Calu3 (cell line): ENCODE measurements at regions not wholly inside any gene's neighbourhood (a gene's known extent, or its start where the extent isn't known, plus 50 kb on each side); places are given as distances from the start of the nearest gene placed in this dataset.

Source experiments
- BruUV-seq: library from RNA; stranded (reverse); fragments of 400-500 nt; replicated peaks from 2 replicates; lab custom pipeline; 2021; lab: Mats Ljungman, UMichigan
- CTCF ChIA-PET: fragments of 300-600 bp; sonication (Branson Sonifier 250); formaldehyde crosslinking; loops from one replicate; lab custom pipeline; 2022; ENCODE audit warnings: antibody characterized with exemption; lab: Charles Lee
- DNase-seq: peaks from one replicate; pipeline ENCODE4 v3.0.0; 2022
- H3K27ac Mint-ChIP-seq: one replicate; pipeline ENCODE4 v1.8.0; 2022; ENCODE audit warnings: mixed read lengths; ENCODE audit not compliant: unreplicated experiment
- H3K27me3 Mint-ChIP-seq: one replicate; pipeline ENCODE4 v1.8.0; 2022; ENCODE audit warnings: mixed read lengths; ENCODE audit not compliant: unreplicated experiment
- H3K36me3 Mint-ChIP-seq: one replicate; pipeline ENCODE4 v1.8.0; 2022; ENCODE audit warnings: mild to moderate bottlenecking, moderate library complexity, mixed read lengths; ENCODE audit not compliant: insufficient read depth, unreplicated experiment
- H3K4me1 Mint-ChIP-seq: one replicate; pipeline ENCODE4 v1.8.0; 2022; ENCODE audit warnings: mild to moderate bottlenecking, low read depth, mixed read lengths; ENCODE audit not compliant: unreplicated experiment
- H3K4me3 Mint-ChIP-seq: one replicate; pipeline ENCODE4 v1.8.0; 2022; ENCODE audit warnings: mild to moderate bottlenecking, low read depth, moderate library complexity, mixed read lengths; ENCODE audit not compliant: unreplicated experiment
- H3K9me3 Mint-ChIP-seq: one replicate; pipeline ENCODE4 v1.8.0; 2022; ENCODE audit warnings: low read depth, mixed read lengths; ENCODE audit not compliant: unreplicated experiment
- intact Hi-C: fragments of 100-400 bp; cut with micrococcal nuclease; formaldehyde crosslinking; loops from one replicate; pipeline ENCODE4 v1.10.0; 2022; ENCODE audit not compliant: unreplicated experiment
- TF ChIP-seq, protein P1 (sequence below): fragments of 200-600 bp; IDR thresholded peaks from one replicate; pipeline ENCODE4 v1.8.0; 2022; ENCODE audit warnings: antibody characterized with exemption; ENCODE audit not compliant: unreplicated experiment

DNA sequence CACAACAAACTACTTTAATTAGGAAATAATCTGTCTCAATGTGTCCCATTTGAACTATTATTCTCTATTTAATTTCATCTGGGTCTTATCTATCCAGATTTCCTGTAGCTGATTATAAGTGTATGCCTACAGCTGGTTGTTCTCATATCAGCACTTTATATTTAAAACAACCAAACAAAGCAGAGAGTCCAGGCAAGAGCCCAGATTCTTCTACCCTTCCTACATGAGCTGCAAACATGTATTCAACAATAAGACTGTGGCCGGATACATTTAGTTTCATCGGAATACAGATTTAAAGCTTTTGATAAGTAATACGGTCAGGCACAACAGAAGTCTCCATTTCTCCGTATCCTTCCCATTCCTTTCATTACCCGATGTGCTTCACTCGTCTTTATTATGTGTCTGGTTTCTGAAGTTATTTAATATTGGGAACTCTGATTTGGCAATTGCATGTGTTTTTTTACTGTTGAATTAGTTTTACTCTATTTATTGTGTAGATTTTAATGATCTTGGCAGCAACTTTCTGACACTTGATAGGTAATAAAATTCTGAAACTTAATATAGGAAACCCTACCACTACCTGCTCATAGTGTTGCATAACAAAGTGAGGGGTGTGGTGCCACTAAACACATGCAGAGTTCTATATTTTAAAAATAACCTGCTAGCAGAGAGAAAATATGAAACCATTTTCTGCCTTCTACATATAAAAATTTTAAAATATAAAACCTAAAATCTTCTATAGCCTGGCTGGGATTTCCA, 653.5 kb upstream of the PTCHD4 start:
- TF ChIP-seq, protein P1, sequence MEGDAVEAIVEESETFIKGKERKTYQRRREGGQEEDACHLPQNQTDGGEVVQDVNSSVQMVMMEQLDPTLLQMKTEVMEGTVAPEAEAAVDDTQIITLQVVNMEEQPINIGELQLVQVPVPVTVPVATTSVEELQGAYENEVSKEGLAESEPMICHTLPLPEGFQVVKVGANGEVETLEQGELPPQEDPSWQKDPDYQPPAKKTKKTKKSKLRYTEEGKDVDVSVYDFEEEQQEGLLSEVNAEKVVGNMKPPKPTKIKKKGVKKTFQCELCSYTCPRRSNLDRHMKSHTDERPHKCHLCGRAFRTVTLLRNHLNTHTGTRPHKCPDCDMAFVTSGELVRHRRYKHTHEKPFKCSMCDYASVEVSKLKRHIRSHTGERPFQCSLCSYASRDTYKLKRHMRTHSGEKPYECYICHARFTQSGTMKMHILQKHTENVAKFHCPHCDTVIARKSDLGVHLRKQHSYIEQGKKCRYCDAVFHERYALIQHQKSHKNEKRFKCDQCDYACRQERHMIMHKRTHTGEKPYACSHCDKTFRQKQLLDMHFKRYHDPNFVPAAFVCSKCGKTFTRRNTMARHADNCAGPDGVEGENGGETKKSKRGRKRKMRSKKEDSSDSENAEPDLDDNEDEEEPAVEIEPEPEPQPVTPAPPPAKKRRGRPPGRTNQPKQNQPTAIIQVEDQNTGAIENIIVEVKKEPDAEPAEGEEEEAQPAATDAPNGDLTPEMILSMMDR: no peak
- intact Hi-C loops: loop anchor here (1.0 to 10.0 kb wide), 5 partner anchors 230 to 677 kb away; no protein-coding TSS in a partner anchor
- BruUV-seq: no TSS peak
- no peak overlapping the region for H3K4me3 Mint-ChIP-seq
- H3K27me3 Mint-ChIP-seq: no peaks in the 10 kb centered on the region
- CTCF ChIA-PET: interaction anchor here (1.1 to 2.0 kb wide), 2 partner anchors 63 to 677 kb away, joined by 3 to 13 read pairs; no protein-coding TSS in a partner anchor
- DNase-seq: no peak
- no peak overlapping the region for H3K27ac Mint-ChIP-seq
- H3K9me3 Mint-ChIP-seq: no peaks in the 10 kb centered on the region
- peaks cover 18% of the 10 kb centered on the region for H3K4me1 Mint-ChIP-seq
- no peaks in the 10 kb centered on the region for H3K36me3 Mint-ChIP-seq

DNA sequence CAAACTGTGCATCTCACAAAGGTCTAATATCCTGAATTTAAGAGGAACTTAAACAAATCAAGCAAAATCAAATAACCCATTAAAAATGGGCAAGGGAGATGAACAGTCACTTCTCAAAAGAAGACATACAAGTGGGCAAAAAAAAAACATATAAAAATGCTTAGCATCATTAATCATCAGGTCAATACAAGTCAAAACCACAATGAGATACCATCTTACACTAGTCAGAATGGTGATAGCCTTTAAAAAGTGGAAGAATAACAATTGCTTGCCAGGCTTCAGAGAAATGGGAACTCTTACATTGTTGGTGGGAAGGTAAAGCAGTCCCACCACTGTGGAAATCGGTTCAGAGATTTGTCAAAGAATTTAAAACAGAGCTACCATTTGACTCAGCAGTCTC, 646.7 kb upstream of the PTCHD4 start:
- H3K36me3 Mint-ChIP-seq: no peaks in the 10 kb centered on the region
- no TSS peak for BruUV-seq
- no peak for DNase-seq
- CTCF ChIA-PET: no interaction called here
- H3K4me3 Mint-ChIP-seq: no peak overlapping the region
- H3K27ac Mint-ChIP-seq: no peak overlapping the region
- H3K27me3 Mint-ChIP-seq: no peaks in the 10 kb centered on the region
- no peaks in the 10 kb centered on the region for H3K9me3 Mint-ChIP-seq
- intact Hi-C loops: no loop called here
- H3K4me1 Mint-ChIP-seq: no peaks in the 10 kb centered on the region
- TF ChIP-seq, protein P1: no peak

DNA sequence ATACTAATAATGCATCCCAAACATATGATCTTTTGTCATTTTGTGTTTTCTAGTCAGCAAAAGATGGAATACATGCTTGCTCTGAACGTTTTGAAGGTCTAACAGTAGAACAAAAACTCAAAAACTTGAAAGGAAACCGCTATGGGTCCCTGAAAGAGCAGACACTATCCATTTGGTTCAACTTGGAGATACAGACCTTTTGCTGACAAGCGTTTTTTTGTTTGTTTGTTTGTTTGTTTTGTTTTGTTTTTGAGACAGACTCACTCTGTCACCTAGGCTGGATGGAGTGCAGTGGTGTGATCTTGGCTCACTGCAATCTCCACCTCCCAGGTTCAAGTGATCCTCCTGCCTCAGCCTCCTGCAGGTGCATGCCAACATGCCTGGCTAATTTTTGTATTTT, 644.3 kb upstream of the PTCHD4 start:
- Mint-ChIP-seq H3K27ac (no peak overlapping the region), H3K9me3 (no peaks in the 10 kb centered on the region), H3K4me3 (no peak overlapping the region), H3K4me1 (no peaks in the 10 kb centered on the region), H3K27me3 (no peaks in the 10 kb centered on the region), H3K36me3 (no peaks in the 10 kb centered on the region)
- intact Hi-C loops: no loop called here
- DNase-seq: no peak
- TF ChIP-seq, protein P1: no peak
- no TSS peak for BruUV-seq
- CTCF ChIA-PET: no interaction called here

DNA sequence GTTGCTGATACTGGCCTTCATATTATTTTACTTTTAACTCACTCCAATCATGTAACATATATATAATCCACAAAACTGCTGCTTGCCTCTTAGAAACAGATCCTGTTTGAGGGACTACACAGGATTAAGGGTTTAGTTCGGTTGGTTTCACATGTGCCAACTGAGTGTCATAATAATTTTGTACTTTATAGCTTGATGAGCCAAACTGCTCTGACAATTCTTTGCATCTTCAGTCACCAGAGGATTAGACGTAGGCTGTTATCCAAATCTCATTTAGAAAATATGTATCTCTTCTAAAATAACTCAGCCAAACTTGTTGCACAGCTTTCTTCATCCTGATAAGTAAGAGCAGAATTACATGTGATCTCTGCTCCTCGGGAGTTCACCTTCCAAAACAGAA, 643.6 kb upstream of the PTCHD4 start:
- H3K27ac Mint-ChIP-seq: no peak overlapping the region
- H3K27me3 Mint-ChIP-seq: no peaks in the 10 kb centered on the region
- no peak overlapping the region for H3K4me3 Mint-ChIP-seq
- no peaks in the 10 kb centered on the region for H3K36me3 Mint-ChIP-seq
- no peak for DNase-seq
- no peaks in the 10 kb centered on the region for H3K4me1 Mint-ChIP-seq
- intact Hi-C loops: no loop called here
- TF ChIP-seq, protein P1: no peak
- no TSS peak for BruUV-seq
- CTCF ChIA-PET: no interaction called here
- no peaks in the 10 kb centered on the region for H3K9me3 Mint-ChIP-seq
